Hematopoietic multipotent progenitor cell treated with erythropoietin and hydrocortisone succinate and interleukin-3 and kit ligand, for 15 days (in vitro differentiated cells): ENCODE measurements at regions not wholly inside any gene's neighbourhood (a gene's known extent, or its start where the extent isn't known, plus 50 kb on each side); places are given as distances from the start of the nearest gene placed in this dataset.
"Not testable (repeated sequence)": the region's sequence is repeated elsewhere in the genome, so short reads cannot be mapped to it uniquely, and the experiment has no call there.

ENCODE experiments used
- DNase-seq: peaks from one replicate; pipeline ENCODE4 v3.0.0-alpha.2; 2015; ENCODE audit warnings: low spot score

- DNase-seq, result no peak
These were observed 358.4 kb upstream of the LMCD1 start for GRCh38 chr3:8143186-8143585.

- no peak for DNase-seq
These were observed 356.0 kb upstream of the LMCD1 start for GRCh38 chr3:8145661-8146060.

DNA sequence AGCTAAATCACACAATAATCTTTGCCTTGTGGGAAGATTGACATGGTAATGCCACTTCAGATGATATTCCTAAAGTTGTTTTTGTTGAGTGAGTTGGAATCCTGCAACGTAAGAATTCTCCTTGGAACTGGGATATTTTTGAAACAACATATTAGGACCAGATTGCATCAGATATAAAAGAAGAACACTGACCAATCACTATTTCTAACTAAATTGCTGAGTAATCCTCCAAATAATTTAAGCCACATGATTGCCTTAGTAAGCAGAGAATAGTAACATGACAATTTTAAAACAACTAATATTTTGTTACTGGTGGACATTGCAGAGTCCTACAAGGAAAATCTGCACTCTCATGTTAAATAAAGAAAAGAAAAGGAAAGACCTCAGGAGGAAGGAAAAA lies 353.9 kb upstream of the LMCD1 start:
- DNase-seq, result no peak

GRCh38 chr3:8152821-8153418 lies 348.7 kb upstream of the LMCD1 start:
- DNase-seq, result no peak

DNA sequence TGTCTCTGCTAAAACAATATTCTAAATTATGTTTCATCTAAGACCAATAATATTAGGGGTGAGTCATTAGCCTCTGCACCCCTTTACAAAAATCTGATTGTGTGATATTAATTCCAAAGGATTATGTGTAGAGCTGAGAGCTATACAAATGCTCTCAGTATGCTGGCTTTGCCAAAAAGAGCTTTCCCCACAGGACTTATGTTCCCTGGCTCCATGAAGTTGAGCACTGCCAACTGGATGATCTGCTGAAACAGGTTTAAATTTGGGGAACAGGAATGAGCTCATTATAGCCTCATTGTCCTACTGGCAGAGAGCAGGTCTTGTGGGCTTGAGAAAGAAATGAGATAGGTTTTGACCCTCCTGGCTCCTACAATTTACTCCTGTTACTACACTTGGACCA lies 347.8 kb upstream of the LMCD1 start:
- DNase-seq, result no peak

GRCh38 chr3:8154617-8155016 lies 347.0 kb upstream of the LMCD1 start:
- DNase-seq, result no peak

GRCh38 chr3:8156138-8156537 lies 345.5 kb upstream of the LMCD1 start:
- DNase-seq, result no peak

GRCh38 chr3:8156831-8157230 lies 344.8 kb upstream of the LMCD1 start:
- DNase-seq, result no peak

DNA sequence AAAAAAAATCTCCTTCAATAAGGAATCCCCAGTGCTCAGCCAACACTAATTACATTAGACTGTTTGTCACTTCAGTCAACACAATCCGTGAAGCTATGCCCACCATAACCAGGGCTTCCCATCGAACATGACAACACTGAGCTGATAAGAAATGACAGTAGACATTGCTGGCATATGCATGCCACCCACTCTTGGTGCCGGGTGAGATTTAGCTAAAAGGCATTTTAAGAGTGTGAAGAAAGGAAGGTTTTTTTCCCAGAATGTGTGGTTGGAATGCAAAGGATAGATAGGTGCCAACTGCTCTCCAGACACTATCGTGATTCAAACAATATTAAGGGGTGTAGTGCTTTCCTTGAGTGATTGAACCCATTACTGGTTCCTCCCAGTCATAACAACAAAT lies 344.0 kb upstream of the LMCD1 start:
- no peak for DNase-seq

DNA sequence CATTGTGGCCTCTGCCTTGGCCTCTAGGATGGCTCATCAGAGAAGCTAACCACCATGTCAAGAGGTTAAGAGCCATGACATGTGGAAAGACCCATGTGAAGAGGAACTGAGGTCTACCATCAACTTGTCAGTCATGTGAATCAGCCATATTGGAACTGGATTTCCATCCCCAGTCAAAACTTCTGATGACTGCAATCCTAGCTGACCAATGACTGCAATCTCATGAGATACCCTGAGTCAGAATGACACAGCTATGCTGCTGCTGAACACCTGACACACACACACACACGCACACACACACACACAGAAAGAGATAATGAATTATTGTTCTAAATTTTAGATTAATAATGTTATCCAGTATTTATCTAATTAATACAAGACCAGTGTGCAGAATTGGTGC lies 337.5 kb upstream of the LMCD1 start:
- no peak for DNase-seq

GRCh38 chr3:8166014-8166413 lies 335.6 kb upstream of the LMCD1 start:
- no peak for DNase-seq

DNA sequence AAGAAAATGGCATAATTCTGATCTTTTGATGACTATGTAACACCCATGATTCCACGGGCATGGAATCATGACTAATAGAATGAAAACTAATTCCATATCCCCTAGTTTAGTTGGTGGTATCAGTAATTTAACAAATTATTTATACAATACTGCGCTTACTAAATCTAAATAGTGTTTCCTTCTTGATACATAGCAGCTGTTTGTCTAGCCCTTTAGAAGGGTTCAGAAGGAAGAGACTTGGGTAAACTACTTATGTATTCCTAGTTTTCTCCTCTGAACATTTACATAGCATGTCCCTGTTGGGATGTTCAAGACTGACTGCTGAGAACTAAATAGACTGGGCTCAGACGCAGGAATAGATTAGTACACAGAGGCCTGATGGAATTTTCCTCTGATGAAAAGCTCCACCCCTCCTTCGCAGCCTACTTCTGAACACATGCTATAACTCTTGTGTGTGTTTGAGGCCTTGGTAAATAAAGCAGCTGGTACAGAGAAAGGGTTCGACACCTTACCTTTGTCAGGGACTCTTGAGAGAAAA lies 330.6 kb upstream of the LMCD1 start:
- no peak for DNase-seq

GRCh38 chr3:8173892-8174291 lies 327.7 kb upstream of the LMCD1 start:
- no peak for DNase-seq

DNA sequence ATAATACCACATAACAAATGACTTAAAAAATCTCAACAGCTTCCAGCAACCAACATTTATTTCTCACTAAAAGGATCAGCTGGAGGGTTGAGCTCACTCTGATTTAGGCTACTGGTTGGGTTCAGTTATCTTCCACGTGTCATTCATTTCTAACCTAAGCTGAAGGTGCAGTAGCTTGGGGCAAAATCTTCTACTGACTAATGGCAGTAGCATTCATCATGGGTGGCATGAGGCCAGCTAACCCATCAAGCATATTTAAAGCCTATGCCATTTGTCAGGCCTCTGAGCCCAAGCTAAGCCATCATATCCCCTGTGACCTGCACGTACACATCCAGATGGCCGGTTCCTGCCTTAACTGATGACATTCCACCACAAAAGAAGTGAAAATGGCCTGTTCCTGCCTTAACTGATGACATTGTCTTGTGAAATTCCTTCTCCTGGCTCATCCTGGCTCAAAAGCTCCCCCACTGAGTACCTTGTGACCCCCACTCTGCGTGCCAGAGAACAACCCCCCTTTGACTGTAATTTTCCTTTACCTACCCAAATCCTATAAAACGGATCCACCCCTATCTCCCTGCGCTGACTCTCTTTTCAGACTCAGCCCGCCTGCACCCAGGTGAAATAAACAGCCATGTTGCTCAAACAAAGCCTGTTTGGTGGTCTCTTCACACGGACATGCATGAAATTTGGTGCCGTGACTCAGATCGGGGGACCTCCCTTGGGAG lies 324.7 kb upstream of the LMCD1 start:
- DNase-seq, result not testable (repeated sequence)

DNA sequence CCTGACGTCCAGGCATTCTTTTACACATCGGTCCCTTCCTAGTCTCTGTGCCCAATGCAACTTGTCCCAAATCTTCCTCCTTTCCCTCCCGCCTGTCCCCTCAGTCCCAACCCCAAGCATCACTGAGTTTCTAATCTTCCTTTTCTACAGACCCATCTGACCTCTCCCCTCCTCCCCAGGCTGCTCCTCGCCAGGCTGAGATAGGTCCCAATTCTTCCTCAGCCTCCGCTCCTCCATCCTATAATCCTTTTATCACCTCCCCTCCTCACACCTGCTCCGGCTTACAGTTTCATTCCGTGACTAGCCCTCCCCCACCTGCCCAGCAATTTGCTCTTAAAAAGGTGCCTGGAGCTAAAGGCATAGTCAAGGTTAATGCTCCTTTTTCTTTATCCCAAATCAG lies 323.1 kb upstream of the LMCD1 start:
- not testable (repeated sequence) for DNase-seq

DNA sequence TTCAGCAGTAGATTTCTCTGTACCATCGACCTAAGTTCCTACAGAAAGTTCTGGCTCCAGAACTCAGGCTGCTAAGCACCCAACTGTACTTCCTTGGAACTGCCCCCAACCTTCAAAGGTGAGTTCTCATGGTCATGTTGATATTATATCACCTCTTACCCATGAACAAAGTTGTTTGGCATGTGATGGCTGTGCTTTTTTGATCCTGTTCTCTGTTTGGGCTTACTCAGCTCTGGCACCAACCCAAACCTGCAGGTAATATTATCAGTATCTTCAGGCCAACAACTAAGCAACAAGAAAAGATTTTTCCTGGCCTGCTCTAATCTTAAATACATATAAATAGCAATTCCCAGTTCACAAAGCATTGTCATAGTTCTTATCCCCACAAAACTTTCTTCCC lies 318.7 kb upstream of the LMCD1 start:
- no peak for DNase-seq

GRCh38 chr3:8183627-8184026 lies 318.0 kb upstream of the LMCD1 start:
- DNase-seq, result no peak

DNA sequence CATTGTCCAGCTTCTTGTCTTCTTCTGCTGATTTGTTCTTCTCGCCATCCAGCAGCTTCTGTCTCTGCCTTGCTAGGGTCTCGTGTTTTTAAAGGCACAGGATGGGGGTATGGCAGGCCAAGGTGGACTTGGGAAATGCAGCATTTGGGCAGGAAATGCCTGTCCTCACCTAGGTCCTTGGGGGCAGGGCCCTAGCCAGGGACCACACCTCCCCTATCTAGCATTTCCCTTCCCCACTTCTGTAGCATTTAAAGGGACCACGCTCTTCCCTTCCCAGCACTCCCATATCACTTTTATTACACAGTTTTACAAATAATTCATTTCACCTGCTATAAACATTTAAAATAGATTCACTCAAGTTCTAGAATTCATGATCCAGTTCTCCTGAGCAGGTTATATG lies 315.4 kb upstream of the LMCD1 start:
- no peak for DNase-seq

GRCh38 chr3:8187996-8188395 lies 313.6 kb upstream of the LMCD1 start:
- no peak for DNase-seq

DNA sequence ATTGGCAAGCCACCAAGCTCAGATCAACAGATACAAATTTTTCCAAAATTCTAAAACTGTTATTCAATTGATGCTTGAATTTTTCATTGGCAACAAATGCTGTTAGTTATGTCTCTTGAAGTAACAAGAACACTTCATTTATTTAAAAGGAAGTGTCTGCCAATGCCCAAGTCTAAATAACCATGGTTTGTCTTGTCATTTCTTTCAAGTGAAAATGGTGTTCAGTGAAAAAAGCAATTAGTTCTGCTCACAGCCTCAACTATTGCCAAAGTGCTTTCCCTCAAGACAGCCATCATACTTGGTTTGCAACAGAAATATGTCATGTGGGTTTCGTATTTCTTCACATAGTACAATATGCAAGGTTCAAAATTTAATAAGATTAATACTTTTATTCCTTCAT lies 312.6 kb upstream of the LMCD1 start:
- no peak for DNase-seq

DNA sequence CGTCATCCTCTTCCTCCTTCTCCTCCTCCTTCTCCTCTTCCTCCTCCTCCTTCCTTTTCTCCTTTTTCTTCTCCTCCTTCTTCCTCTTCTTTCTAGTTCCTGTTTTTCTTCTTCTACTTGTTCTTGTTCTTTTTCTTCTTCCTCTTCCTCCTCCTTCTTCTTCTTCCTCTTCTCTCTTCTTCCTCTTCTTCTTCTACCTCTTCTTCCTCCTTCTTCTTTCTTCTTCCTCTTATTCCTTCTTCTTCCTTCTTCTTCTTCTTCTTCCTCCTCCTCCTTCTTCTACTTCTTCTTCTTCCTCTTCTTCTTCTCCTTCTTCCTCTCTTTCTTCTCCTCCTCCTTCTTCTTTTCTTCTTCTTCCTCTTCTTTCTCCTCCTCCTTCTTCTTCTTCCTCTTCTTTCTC lies 310.2 kb upstream of the LMCD1 start:
- no peak for DNase-seq

- no peak for DNase-seq
These were observed 304.2 kb upstream of the LMCD1 start for GRCh38 chr3:8197384-8197783.

- DNase-seq, result no peak
These were observed 303.0 kb upstream of the LMCD1 start for GRCh38 chr3:8198605-8199004.

GRCh38 chr3:8200996-8201395 lies 300.6 kb upstream of the LMCD1 start:
- DNase-seq, result no peak
